Upper lobe of left lung (tissue), 4 donors: ENCODE measurements at regions not wholly inside any gene's neighbourhood (a gene's known extent, or its start where the extent isn't known, plus 50 kb on each side); places are given as distances from the start of the nearest gene placed in this dataset.

Experiments used
- CTCF ChIP-seq, 6 experiments: fragments of 450-650 bp in 4 of 6; fragments of 200-600 bp in 2 of 6; sonication (generic) in 2 of 6; IDR thresholded peaks; one replicate each; pipeline ENCODE4 v1.5.1; 2016 to 2019; ENCODE audit warnings: antibody characterized with exemption in 6 of 6
- EP300 ChIP-seq, 4 donors: sonication (generic); formaldehyde crosslinking; IDR thresholded peaks; one replicate each; pipeline ENCODE4 v1.5.1; 2017; ENCODE audit warnings: antibody characterized with exemption in 4 of 4, control low read depth in 2 of 4
- POLR2A ChIP-seq, 4 donors: fragments of 450-650 bp; IDR thresholded peaks; one replicate each; pipeline ENCODE4 v1.5.1; 2016 to 2017; ENCODE audit warnings: antibody characterized with exemption in 4 of 4, mild to moderate bottlenecking in 2 of 4
- POLR2AphosphoS5 ChIP-seq, 2 donors: sonication (generic); formaldehyde crosslinking; IDR thresholded peaks; one replicate each; pipeline ENCODE4 v1.5.1; 2017; ENCODE audit warnings: antibody characterized with exemption in 2 of 2

- TF ChIP-seq POLR2A (IDR thresholded peaks at IDR 0.05) (no peak), CTCF (IDR thresholded peaks at IDR 0.05) (no peak), POLR2AphosphoS5 (IDR thresholded peaks at IDR 0.05) (no peak), EP300 (IDR thresholded peaks at IDR 0.05) (no peak)
Measured at GRCh38 chr5:27472871-27473270, 434.5 kb upstream of the CDH9 start.
